Neural cell (in vitro differentiated cells): ENCODE measurements at regions not wholly inside any gene's neighbourhood (a gene's known extent, or its start where the extent isn't known, plus 50 kb on each side); places are given as distances from the start of the nearest gene placed in this dataset.

Experiments used
- CTCF ChIP-seq: fragments of 450-650 bp; IDR thresholded peaks from 2 replicates; pipeline ENCODE4 v1.5.1; 2014; ENCODE audit warnings: antibody characterized with exemption, mild to moderate bottlenecking, moderate library complexity; ENCODE audit not compliant: poor library complexity, severe bottlenecking
- EP300 ChIP-seq: fragments of 450-650 bp; conservative IDR thresholded peaks from 2 replicates; pipeline ENCODE4 v1.6.1; 2014; ENCODE audit warnings: antibody characterized with exemption, mild to moderate bottlenecking, moderate library complexity; ENCODE audit not compliant: poor library complexity, severe bottlenecking
- EZH2 ChIP-seq: fragments of 200-600, 300-800 bp; shearing (Covaris generic), sonication (generic); IDR thresholded peaks from 2 replicates; pipeline ENCODE4 v1.6.1; 2014; ENCODE audit warnings: antibody characterized with exemption, low read length, borderline replicate concordance, mild to moderate bottlenecking; ENCODE audit not compliant: insufficient read depth, poor library complexity, severe bottlenecking
- MXI1 ChIP-seq: fragments of 450-650 bp; conservative IDR thresholded peaks from 2 replicates; pipeline ENCODE4 v1.6.1; 2014; ENCODE audit warnings: antibody characterized with exemption, mild to moderate bottlenecking; ENCODE audit not compliant: poor library complexity, severe bottlenecking
- POLR2AphosphoS5 ChIP-seq: IDR thresholded peaks from 2 replicates; pipeline ENCODE4 v1.6.1; 2012
- RAD21 ChIP-seq: fragments of 450-650 bp; conservative IDR thresholded peaks from 2 replicates; pipeline ENCODE4 v1.6.1; 2014; ENCODE audit warnings: antibody characterized with exemption, mild to moderate bottlenecking, moderate library complexity
- REST ChIP-seq: IDR thresholded peaks from 2 replicates; pipeline ENCODE4 v1.6.1; 2012; ENCODE audit warnings: borderline replicate concordance
- SMC3 ChIP-seq: fragments of 450-650 bp; conservative IDR thresholded peaks from 2 replicates; pipeline ENCODE4 v1.6.1; 2014; ENCODE audit warnings: antibody characterized with exemption, mild to moderate bottlenecking, moderate library complexity; ENCODE audit not compliant: poor library complexity
- TAF1 ChIP-seq: IDR thresholded peaks from 2 replicates; pipeline ENCODE4 v1.6.1; 2012; ENCODE audit warnings: low read depth

- no peak for TF ChIP-seq CTCF
- TF ChIP-seq SMC3: no peak
- TF ChIP-seq EZH2: no peak
- TF ChIP-seq TAF1: no peak
- TF ChIP-seq POLR2AphosphoS5: no peak
- TF ChIP-seq EP300: no peak
- no peak for TF ChIP-seq REST
- no peak for TF ChIP-seq RAD21
- no peak for TF ChIP-seq MXI1
Measured at GRCh38 chr12:13692332-13692731, 289.1 kb downstream of the GRIN2B start.
